ENCODE measurements at regions not wholly inside any gene's neighbourhood (a gene's known extent, or its start where the extent isn't known, plus 50 kb on each side); places are given as distances from the start of the nearest gene placed in this dataset.
A peak's percentile ranks its signal among the peaks of the same experiment; 100 is the strongest.

DNA sequence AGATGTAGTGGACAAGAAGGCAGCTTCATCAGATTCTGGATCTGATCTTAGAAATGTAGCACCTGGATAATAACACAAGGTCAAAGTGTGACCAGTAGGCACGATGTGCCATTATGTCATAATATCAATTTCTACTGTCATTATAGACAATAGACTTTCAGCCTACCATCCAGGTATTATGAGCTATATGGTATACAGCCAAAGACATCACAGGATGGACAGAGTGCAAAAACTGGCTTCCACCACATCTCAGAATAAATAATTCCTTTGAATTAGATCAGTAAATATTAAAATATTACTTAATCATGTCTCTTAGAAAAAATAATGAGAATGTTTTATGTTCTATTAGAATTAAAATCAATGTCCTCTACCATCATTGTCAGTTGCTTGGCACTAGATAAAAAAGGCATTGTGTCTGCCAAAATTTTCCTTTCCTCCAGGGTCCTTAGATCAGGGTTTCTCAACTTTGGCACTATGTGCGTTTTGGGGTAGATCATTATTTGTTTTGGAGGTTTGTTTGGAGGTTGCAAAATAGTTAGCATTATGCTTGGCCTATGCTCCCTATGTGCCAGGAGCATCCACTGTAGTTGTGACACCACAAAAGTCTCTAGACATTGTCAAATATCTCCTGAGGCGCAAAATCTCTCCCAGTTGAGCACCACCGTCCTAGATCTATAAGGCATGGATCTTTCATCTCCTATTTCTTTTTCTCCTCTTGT, 86.7 kb upstream of the NRIP1 start:
- DNase-seq (ENCODE audit: low read depth), result no peak

GRCh38 chr21:15152591-15152990, 87.8 kb upstream of the NRIP1 start:
- no peak for DNase-seq (ENCODE audit: low read depth)

DNA sequence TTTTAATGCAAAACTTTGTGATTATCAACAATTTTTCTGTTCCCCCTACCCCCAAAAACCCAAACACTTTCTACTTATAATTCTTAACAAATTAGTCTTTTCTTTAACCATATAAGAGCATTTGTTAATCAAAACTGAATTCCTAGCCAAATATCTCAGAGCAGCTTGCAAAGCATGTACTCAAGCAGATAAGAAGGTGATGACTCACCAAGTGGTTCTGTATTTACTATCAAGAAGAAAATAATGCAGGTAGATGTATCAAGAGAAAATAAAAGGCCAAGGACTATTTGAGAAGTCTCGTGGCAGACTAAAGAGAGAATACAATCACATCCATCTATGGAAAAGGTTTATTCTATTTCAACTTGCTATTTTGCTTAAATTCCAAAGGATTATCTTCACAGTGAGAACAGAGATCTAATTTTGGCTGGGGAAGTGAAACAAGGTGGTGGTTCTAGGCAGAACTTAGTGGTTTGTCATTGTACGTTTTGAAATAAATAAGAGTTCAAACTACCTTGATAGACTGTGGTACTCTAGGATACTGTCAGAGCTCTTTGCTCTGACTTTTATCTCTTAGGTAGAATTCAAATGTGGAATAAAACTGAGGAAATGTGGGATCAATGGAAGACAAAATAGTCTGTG, 94.7 kb upstream of the NRIP1 start:
- DNase-seq (ENCODE audit: low read depth), result no peak

GRCh38 chr21:15160136-15160535, 95.3 kb upstream of the NRIP1 start:
- DNase-seq (ENCODE audit: low read depth), result no peak

GRCh38 chr21:15162921-15163320, 98.1 kb upstream of the NRIP1 start:
- no peak for DNase-seq (ENCODE audit: low read depth)

GRCh38 chr21:15164273-15164672, 99.5 kb upstream of the NRIP1 start:
- DNase-seq (ENCODE audit: low read depth), result no peak

DNA sequence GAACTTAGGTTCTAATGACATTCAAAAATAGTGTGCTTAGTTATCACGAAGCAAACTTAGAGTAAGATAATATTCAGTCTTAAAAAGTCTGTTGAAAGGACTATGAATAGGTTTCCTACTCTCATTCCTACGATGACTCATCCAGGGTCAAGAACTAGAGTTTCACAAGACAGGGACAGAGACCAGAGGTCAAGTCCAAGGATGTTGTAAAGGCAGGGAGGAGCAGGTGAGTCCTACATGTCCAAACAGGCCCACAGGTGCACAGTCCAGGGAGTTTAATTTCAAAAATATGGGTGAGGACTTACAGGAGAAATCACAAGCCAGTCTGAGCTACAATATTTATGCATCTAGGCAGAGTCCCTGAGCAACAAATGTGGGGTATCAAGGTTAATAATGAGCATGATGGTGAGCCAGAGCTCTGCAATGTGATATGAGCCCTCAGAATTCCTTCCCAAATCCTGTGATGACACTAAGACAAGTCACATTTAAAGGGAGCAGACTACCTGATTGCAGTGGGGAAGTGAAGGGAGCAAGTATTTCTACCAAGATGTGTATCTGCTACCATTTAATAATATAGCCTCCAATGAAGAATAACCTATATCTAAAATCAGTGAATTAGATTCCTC, 100.0 kb upstream of the NRIP1 start:
- DNase-seq (ENCODE audit: low read depth), result no peak

DNA sequence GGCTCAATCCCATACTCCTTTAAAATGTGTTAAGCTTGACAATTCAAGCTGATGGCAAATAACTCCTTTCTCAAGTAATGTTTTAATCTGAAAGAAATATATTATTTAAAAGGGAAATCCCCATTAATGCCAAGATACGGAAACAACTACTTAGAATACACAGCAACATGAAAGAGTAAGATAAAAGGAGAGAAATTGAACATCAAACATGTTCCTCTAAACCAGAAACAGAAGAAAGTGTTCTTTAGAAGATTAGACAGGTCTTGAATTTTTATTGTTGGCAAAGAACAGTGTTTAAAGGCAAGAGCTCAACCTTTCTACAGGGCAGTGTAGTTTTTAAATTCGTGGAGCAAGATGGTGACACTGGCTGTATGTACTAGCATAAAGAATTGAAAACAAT, 105.8 kb upstream of the NRIP1 start:
- DNase-seq (ENCODE audit: low read depth), result no peak

- DNase-seq (ENCODE audit: low read depth), result no peak
These were observed 106.7 kb upstream of the NRIP1 start for GRCh38 chr21:15171546-15171945.

- DNase-seq (ENCODE audit: low read depth), result no peak
These were observed 108.2 kb upstream of the NRIP1 start for GRCh38 chr21:15172963-15173362.

- DNase-seq (ENCODE audit: low read depth), result no peak
These were observed 110.1 kb upstream of the NRIP1 start for GRCh38 chr21:15174923-15175322.

DNA sequence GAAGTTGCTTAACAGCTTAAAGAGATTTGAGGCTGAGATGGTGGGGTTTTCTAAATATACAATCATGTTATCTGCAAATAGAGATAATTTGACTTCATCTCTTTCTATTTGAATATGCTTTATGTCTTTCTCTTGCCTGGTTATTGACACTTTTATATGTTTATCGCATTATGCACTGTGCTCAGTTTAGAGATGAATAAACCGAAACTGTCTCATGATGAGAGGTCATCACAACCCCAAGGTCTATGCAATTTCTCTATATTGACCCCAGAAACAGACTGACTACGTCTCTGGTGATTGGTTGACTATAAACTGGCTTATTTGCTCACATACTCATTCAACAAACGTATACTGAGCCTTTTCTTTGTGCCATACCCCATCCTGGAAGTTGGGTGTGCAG, 117.9 kb upstream of the NRIP1 start:
- DNase-seq (ENCODE audit: low read depth), result no peak

DNA sequence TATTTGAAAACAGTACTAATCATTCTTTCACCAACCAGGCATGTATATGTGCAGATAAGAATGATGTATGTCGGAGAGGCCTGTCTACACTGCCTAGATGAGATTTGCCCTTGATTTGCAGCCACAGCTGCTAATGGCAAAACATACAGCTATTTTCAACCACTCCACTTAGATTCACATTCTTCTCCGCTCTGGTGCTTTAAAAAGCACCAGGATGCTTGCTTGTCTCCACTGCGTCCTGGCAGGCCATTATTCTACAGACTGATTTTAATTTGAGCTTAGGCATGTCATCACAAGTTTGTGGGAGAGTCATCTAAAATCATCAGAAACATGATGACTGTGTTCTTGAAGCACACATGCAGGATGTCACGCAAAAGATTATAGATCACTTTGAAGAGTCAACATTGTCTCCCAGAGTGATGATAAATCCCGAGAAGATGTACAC, 119.0 kb upstream of the NRIP1 start:
- no peak for DNase-seq (ENCODE audit: low read depth)

GRCh38 chr21:15190412-15190811, 125.6 kb upstream of the NRIP1 start:
- no peak for DNase-seq (ENCODE audit: low read depth)

- DNase-seq (ENCODE audit: low read depth), result no peak
These were observed 126.0 kb upstream of the NRIP1 start for GRCh38 chr21:15190837-15191236.

- no peak for DNase-seq (ENCODE audit: low read depth)
These were observed 126.5 kb upstream of the NRIP1 start for GRCh38 chr21:15191342-15191741.

GRCh38 chr21:15192243-15192642, 127.4 kb upstream of the NRIP1 start:
- DNase-seq (ENCODE audit: low read depth), result peak; percentile 6

DNA sequence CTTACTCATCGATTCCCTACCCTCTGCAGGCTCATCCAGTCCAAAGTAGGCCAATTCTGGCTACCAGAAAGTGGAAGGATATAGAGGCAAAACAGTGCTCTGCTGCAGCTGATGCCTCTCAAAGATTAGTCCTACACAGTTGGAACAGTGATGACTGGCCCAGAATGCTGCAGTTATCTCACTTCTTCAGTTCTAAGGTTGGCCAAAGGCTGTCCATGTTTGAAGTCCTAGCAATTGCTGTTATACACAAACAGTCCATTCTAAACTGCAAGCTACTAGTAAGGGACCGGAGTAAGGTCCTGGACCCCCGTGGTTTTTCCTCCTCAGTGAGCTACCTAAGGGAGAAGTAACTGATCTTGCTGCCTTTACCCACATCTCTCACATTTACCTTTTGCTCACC, 129.1 kb upstream of the NRIP1 start:
- DNase-seq (ENCODE audit: low read depth), result no peak

GRCh38 chr21:15195104-15195503, 130.3 kb upstream of the NRIP1 start:
- DNase-seq (ENCODE audit: low read depth), result no peak

DNA sequence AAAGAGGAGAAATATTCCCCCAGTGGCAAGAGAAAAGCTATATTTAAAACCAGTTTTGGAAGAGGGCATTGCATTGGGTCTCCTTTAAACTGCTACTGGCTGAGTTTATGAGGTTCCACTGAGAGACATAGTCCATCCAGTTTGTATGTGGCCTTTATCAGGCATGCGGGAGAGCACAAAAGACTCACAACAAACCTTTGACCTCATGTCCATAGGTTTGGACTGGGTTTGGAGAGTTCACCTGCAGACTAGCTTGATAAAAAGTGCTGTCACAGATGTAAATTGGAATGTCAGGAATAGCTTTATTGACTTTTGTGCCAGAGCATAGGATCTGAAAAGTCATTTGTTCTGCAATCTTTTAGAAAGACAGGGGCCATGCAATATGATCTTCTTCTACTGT, 131.0 kb upstream of the NRIP1 start:
- no peak for DNase-seq (ENCODE audit: low read depth)

DNA sequence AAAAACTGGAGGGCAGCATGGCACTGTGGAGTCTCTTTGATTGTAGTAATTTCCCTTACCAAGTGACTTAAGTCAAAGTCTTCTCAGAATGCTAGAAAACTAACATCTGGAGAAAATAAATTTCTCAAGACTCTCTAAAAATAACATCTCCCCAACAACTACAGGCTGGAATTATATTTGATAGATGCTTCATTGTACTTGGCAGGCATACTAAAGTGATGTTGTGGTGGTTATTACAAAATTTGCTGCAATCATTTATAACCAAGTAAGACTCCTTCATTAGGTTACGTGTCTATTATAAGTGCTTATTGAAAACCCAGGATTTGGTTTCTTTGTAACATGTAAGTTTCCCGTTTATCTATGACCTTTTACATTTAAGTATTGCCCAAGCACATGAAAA, 132.9 kb upstream of the NRIP1 start:
- peak; percentile 18 for DNase-seq (ENCODE audit: low read depth)

- DNase-seq (ENCODE audit: low read depth), result no peak
These were observed 134.9 kb upstream of the NRIP1 start for GRCh38 chr21:15199414-15200383.
